Fibroblast of lung (primary cell): ENCODE measurements at regions not wholly inside any gene's neighbourhood (a gene's known extent, or its start where the extent isn't known, plus 50 kb on each side); places are given as distances from the start of the nearest gene placed in this dataset.

ENCODE experiments used
- DNase-seq, 2 donors: peaks; one replicate each; pipeline versions ENCODE4 v3.0.0 to v3.0.0-alpha.2; 2010; ENCODE audit warnings: low read depth in 2 of 2
- H2AFZ ChIP-seq: 2 replicates; pipeline ENCODE4 v1.5.1; 2012; ENCODE audit warnings: low read length, control low read depth, inconsistent platforms
- H3K27ac ChIP-seq: 2 replicates; pipeline ENCODE4 v1.5.1; 2011; ENCODE audit warnings: low read length, control low read depth; ENCODE audit not compliant: insufficient read depth
- H3K27me3 ChIP-seq: 2 replicates; pipeline ENCODE4 v1.5.1; 2011; ENCODE audit warnings: mild to moderate bottlenecking, low read length; ENCODE audit not compliant: control insufficient read depth, insufficient read depth
- H3K36me3 ChIP-seq: 2 replicates; pipeline ENCODE4 v1.5.1; 2011; ENCODE audit warnings: low read length; ENCODE audit not compliant: control insufficient read depth, insufficient read depth
- H3K4me1 ChIP-seq: 2 replicates; pipeline ENCODE4 v1.5.1; 2011; ENCODE audit warnings: low read length; ENCODE audit not compliant: control insufficient read depth, insufficient read depth; ENCODE audit errors: extremely low read depth
- H3K4me2 ChIP-seq: 2 replicates; pipeline ENCODE4 v1.5.1; 2011; ENCODE audit warnings: low read length, control low read depth; ENCODE audit not compliant: insufficient read depth; ENCODE audit errors: extremely low read depth
- H3K4me3 ChIP-seq, 4 experiments: fragments of 200-600 bp in 1 of 4; sonication (generic) in 1 of 4; replicated peaks in 1 of 4; 2 replicates each; pipeline ENCODE4 v1.5.1; 2011 to 2016; ENCODE audit warnings: low read length in 4 of 4, low read depth in 3 of 4, mild to moderate bottlenecking in 3 of 4, control low read depth in 2 of 4, inconsistent platforms in 1 of 4, mixed read lengths in 1 of 4; ENCODE audit not compliant: insufficient read depth in 1 of 4; ENCODE audit errors: control extremely low read depth in 1 of 4
- H3K79me2 ChIP-seq: 2 replicates; pipeline ENCODE4 v1.5.1; 2012; ENCODE audit warnings: mild to moderate bottlenecking, low read length, inconsistent platforms; ENCODE audit not compliant: control insufficient read depth, insufficient read depth
- H3K9ac ChIP-seq: 2 replicates; pipeline ENCODE4 v1.5.1; 2011; ENCODE audit warnings: mild to moderate bottlenecking, low read length, control low read depth; ENCODE audit not compliant: insufficient read depth
- H3K9me3 ChIP-seq: 2 replicates; pipeline ENCODE4 v1.5.1; 2012; ENCODE audit warnings: low read depth, low read length; ENCODE audit not compliant: control insufficient read depth, insufficient read depth
- H4K20me1 ChIP-seq: 2 replicates; pipeline ENCODE4 v1.5.1; 2011; ENCODE audit warnings: low read length; ENCODE audit not compliant: control insufficient read depth, insufficient read depth; ENCODE audit errors: extremely low read depth
- CTCF ChIP-seq, 2 donors: IDR thresholded peaks in 1 of 2; conservative IDR thresholded peaks in 1 of 2; 1 replicate in 1 of 2; 2 replicates in 1 of 2; pipeline ENCODE4 v1.5.1; 2011 to 2012; ENCODE audit warnings: low read length in 2 of 2, control low read depth in 1 of 2, inconsistent platforms in 1 of 2, low read depth in 1 of 2, mild to moderate bottlenecking in 1 of 2
- EZH2 ChIP-seq: IDR thresholded peaks from 2 replicates; pipeline ENCODE4 v1.5.1; 2012; ENCODE audit warnings: low read length, control low read depth, mild to moderate bottlenecking; ENCODE audit errors: missing control alignments

GRCh38 chr5:34550247-34550646 is 105.9 kb upstream of the RAI14 start:
- H3K27me3 ChIP-seq: no peaks in the 10 kb centered on the region
- no peaks in the 10 kb centered on the region for H3K36me3 ChIP-seq
- no peak for DNase-seq

GRCh38 chr5:34550964-34551363 is 105.2 kb upstream of the RAI14 start:
- H3K4me1 ChIP-seq: no peaks in the 10 kb centered on the region
- H3K79me2 ChIP-seq: no peaks in the 10 kb centered on the region
- no peak for DNase-seq
- H3K36me3 ChIP-seq: no peaks in the 10 kb centered on the region
- no peak overlapping the region for H2AFZ ChIP-seq
- H3K27ac ChIP-seq: no peak overlapping the region
- no peak overlapping the region for H3K4me3 ChIP-seq
- H3K9ac ChIP-seq: no peak overlapping the region
- no peak overlapping the region for H3K4me2 ChIP-seq
- no peak for TF ChIP-seq EZH2
- no peak for TF ChIP-seq CTCF (conservative IDR thresholded peaks at IDR 0.05 in 1 of 2, IDR thresholded peaks at IDR 0.05 in 1 of 2; ENCODE audit: low read depth in 1 of 2, low read length in 2 of 2)
- H4K20me1 ChIP-seq: no peaks in the 10 kb centered on the region
- no peaks in the 10 kb centered on the region for H3K9me3 ChIP-seq
- no peaks in the 10 kb centered on the region for H3K27me3 ChIP-seq

More at GRCh38 chr5:34550247-34550646, 105.9 kb upstream of the RAI14 start:
- no peak overlapping the region for H3K4me3 ChIP-seq
- H3K4me2 ChIP-seq: no peak overlapping the region
- no peaks in the 10 kb centered on the region for H3K4me1 ChIP-seq
- H3K79me2 ChIP-seq: no peaks in the 10 kb centered on the region
- TF ChIP-seq CTCF (conservative IDR thresholded peaks at IDR 0.05 in 1 of 2, IDR thresholded peaks at IDR 0.05 in 1 of 2; ENCODE audit: low read depth in 1 of 2, low read length in 2 of 2) (no peak), EZH2 (no peak)
- H3K9ac ChIP-seq: no peak overlapping the region
- H3K27ac ChIP-seq: no peak overlapping the region
- no peaks in the 10 kb centered on the region for H4K20me1 ChIP-seq
- H3K9me3 ChIP-seq: no peaks in the 10 kb centered on the region
- no peak overlapping the region for H2AFZ ChIP-seq

GRCh38 chr5:34551911-34552433 is 104.2 kb upstream of the RAI14 start:
- H3K4me3 ChIP-seq: no peak overlapping the region
- H4K20me1 ChIP-seq: no peaks in the 10 kb centered on the region
- no peaks in the 10 kb centered on the region for H3K79me2 ChIP-seq
- no peaks in the 10 kb centered on the region for H3K9me3 ChIP-seq
- DNase-seq: peak; percentile 49 to 58
- H3K27ac ChIP-seq: no peak overlapping the region
- H3K4me1 ChIP-seq: no peaks in the 10 kb centered on the region
- no peak overlapping the region for H3K9ac ChIP-seq
- no peak overlapping the region for H3K4me2 ChIP-seq
- H2AFZ ChIP-seq: no peak overlapping the region
- H3K27me3 ChIP-seq: no peaks in the 10 kb centered on the region
- no peaks in the 10 kb centered on the region for H3K36me3 ChIP-seq
- TF ChIP-seq CTCF (conservative IDR thresholded peaks at IDR 0.05 in 1 of 2, IDR thresholded peaks at IDR 0.05 in 1 of 2; ENCODE audit: low read depth in 1 of 2, low read length in 2 of 2) (no peak), EZH2 (no peak)
